Smooth muscle cell (in vitro differentiated cells): ENCODE measurements at regions not wholly inside any gene's neighbourhood (a gene's known extent, or its start where the extent isn't known, plus 50 kb on each side); places are given as distances from the start of the nearest gene placed in this dataset.

Experiments
- DNase-seq: peaks from one replicate; lab custom pipeline; 2025; ENCODE audit not compliant: unreplicated experiment; lab: John Stamatoyannopoulos, UW
- H2AFZ ChIP-seq: fragments of 200-600 bp; sonication (generic); 2 replicates; pipeline ENCODE4 v1.6.0; 2016; ENCODE audit warnings: antibody characterized with exemption, low read depth, mild to moderate bottlenecking
- H3F3A ChIP-seq: fragments of 200-600 bp; sonication (generic); 2 replicates; pipeline ENCODE4 v1.6.0; 2017; ENCODE audit warnings: antibody characterized with exemption, low read depth
- H3K27ac ChIP-seq: fragments of 200-600 bp; sonication (generic); 2 replicates; pipeline ENCODE4 v1.5.1; 2016; ENCODE audit warnings: low read depth, mild to moderate bottlenecking
- H3K27me3 ChIP-seq: fragments of 200-600 bp; sonication (generic); 2 replicates; pipeline ENCODE4 v1.6.1; 2016; ENCODE audit warnings: low read depth, mild to moderate bottlenecking
- H3K36me3 ChIP-seq: fragments of 200-600 bp; sonication (generic); 2 replicates; pipeline ENCODE4 v1.5.1; 2016; ENCODE audit warnings: low read depth
- H3K4me1 ChIP-seq: fragments of 200-600 bp; sonication (generic); 2 replicates; pipeline ENCODE4 v1.5.1; 2016; ENCODE audit warnings: low read depth
- H3K4me2 ChIP-seq: fragments of 200-600 bp; sonication (generic); 2 replicates; pipeline ENCODE4 v1.6.0; 2016; ENCODE audit warnings: mild to moderate bottlenecking
- H3K4me3 ChIP-seq: fragments of 200-600 bp; sonication (generic); 2 replicates; pipeline ENCODE4 v1.5.1; 2016; ENCODE audit warnings: mild to moderate bottlenecking
- H3K79me2 ChIP-seq: fragments of 200-600 bp; sonication (generic); 2 replicates; pipeline ENCODE4 v1.6.0; 2016; ENCODE audit warnings: low read depth, mild to moderate bottlenecking
- H3K9ac ChIP-seq: fragments of 200-600 bp; sonication (generic); 2 replicates; pipeline ENCODE4 v1.6.0; 2016; ENCODE audit warnings: low read depth
- H3K9me3 ChIP-seq: fragments of 200-600 bp; sonication (generic); replicated peaks from 2 replicates; pipeline ENCODE4 v1.5.1; 2016; ENCODE audit warnings: low read depth
- H4K20me1 ChIP-seq: fragments of 200-600 bp; sonication (generic); 2 replicates; pipeline ENCODE4 v1.6.0; 2016; ENCODE audit warnings: low read depth
- CTCF ChIP-seq: fragments of 200-600 bp; sonication (generic); IDR thresholded peaks from 2 replicates; pipeline ENCODE4 v1.5.1; 2017; ENCODE audit warnings: borderline replicate concordance, mild to moderate bottlenecking, antibody characterized with exemption; ENCODE audit not compliant: insufficient read depth, poor library complexity, severe bottlenecking
- WGBS: methylation state at CpG from one replicate; pipeline ENCODE4 v1.1.7; 2016; ENCODE audit warnings: low lambda C conversion rate; 5-methylcytosine and 5-hydroxymethylcytosine counted together

DNA sequence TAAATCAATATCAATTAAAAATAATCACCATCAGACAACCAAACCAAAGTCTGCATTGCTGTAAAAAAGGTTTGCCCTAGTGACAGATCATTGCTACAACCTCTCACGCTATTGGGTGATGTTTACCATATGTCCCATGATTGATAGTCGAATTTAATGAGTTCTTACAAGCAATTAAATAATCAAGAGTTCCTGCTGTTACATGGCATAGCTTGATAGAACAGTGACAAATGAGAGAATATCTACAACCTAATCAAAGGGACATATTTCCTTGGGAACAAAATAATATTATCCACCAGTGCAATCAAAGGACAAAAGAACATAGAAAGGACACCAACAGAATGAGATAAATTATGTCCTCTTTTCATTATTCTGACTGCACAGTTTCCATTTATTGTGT is 387.4 kb downstream of the ETV1 start:
- no peaks in the 10 kb centered on the region for H3K27me3 ChIP-seq
- H3K36me3 ChIP-seq, result no peaks in the 10 kb centered on the region
- no peaks in the 10 kb centered on the region for H4K20me1 ChIP-seq
- H3K27ac ChIP-seq, result no peak overlapping the region
- no peaks in the 10 kb centered on the region for H3K9me3 ChIP-seq
- no peak overlapping the region for H3K4me2 ChIP-seq
- 91% methylated on average over 2 of the region's 2 CpGs for WGBS
- H3K9ac ChIP-seq, result no peak overlapping the region
- H2AFZ ChIP-seq, result no peak overlapping the region
- DNase-seq, result no peak
- H3K4me3 ChIP-seq, result no peak overlapping the region
- TF ChIP-seq CTCF, result no peak
- H3K4me1 ChIP-seq, result no peaks in the 10 kb centered on the region
- no peaks in the 10 kb centered on the region for H3F3A ChIP-seq
- H3K79me2 ChIP-seq, result no peaks in the 10 kb centered on the region

- H3K9ac ChIP-seq, result no peak overlapping the region
- H3K4me3 ChIP-seq, result no peak overlapping the region
- H3F3A ChIP-seq, result no peaks in the 10 kb centered on the region
- no peak for TF ChIP-seq CTCF
- H3K79me2 ChIP-seq, result no peaks in the 10 kb centered on the region
- no peaks in the 10 kb centered on the region for H3K27me3 ChIP-seq
- 96% methylated on average over 1 of the region's 1 CpG for WGBS
- H3K4me2 ChIP-seq, result no peak overlapping the region
- H3K27ac ChIP-seq, result no peak overlapping the region
- H2AFZ ChIP-seq, result no peak overlapping the region
- H3K4me1 ChIP-seq, result no peaks in the 10 kb centered on the region
- no peaks in the 10 kb centered on the region for H3K36me3 ChIP-seq
- H4K20me1 ChIP-seq, result no peaks in the 10 kb centered on the region
- H3K9me3 ChIP-seq, result no peaks in the 10 kb centered on the region
- DNase-seq, result no peak
Observed at GRCh38 chr7:13603016-13603415, 386.4 kb downstream of the ETV1 start.

GRCh38 chr7:13603661-13604060 is 385.8 kb downstream of the ETV1 start:
- no peak overlapping the region for H3K9ac ChIP-seq
- H2AFZ ChIP-seq, result no peak overlapping the region
- H3K27me3 ChIP-seq, result no peaks in the 10 kb centered on the region
- TF ChIP-seq CTCF, result no peak
- no peak for DNase-seq
- no peaks in the 10 kb centered on the region for H3K9me3 ChIP-seq
- no peaks in the 10 kb centered on the region for H3K36me3 ChIP-seq
- H3K4me1 ChIP-seq, result no peaks in the 10 kb centered on the region
- H3K4me3 ChIP-seq, result no peak overlapping the region
- H3K4me2 ChIP-seq, result no peak overlapping the region
- WGBS, result 95% methylated on average over 3 of the region's 3 CpGs
- no peaks in the 10 kb centered on the region for H3K79me2 ChIP-seq
- no peak overlapping the region for H3K27ac ChIP-seq
- no peaks in the 10 kb centered on the region for H4K20me1 ChIP-seq
- H3F3A ChIP-seq, result no peaks in the 10 kb centered on the region

- Histone ChIP-seq H3K79me2 (no peaks in the 10 kb centered on the region), H2AFZ (no peak overlapping the region), H3K36me3 (no peaks in the 10 kb centered on the region), H3K4me1 (no peaks in the 10 kb centered on the region), H3K27me3 (no peaks in the 10 kb centered on the region), H3K9me3 (no peaks in the 10 kb centered on the region), H3K27ac (no peak overlapping the region), H3K9ac (no peak overlapping the region), H3K4me3 (no peak overlapping the region), H3F3A (no peaks in the 10 kb centered on the region), H3K4me2 (no peak overlapping the region), H4K20me1 (no peaks in the 10 kb centered on the region)
- 91% methylated on average over 2 of the region's 2 CpGs for WGBS
- no peak for TF ChIP-seq CTCF
- DNase-seq, result no peak
Observed at GRCh38 chr7:13604178-13604577, 385.3 kb downstream of the ETV1 start.
